GM06990 (cell line): ENCODE measurements at regions not wholly inside any gene's neighbourhood (a gene's known extent, or its start where the extent isn't known, plus 50 kb on each side); places are given as distances from the start of the nearest gene placed in this dataset.

Experiments
- DNase-seq: peaks from one replicate; pipeline ENCODE4 v3.0.0-alpha.2; 2011; ENCODE audit not compliant: insufficient read length; ENCODE audit errors: extremely low read depth
- H3K27me3 ChIP-seq: replicated peaks from 2 replicates; pipeline ENCODE4 v1.6.0; 2011; ENCODE audit warnings: low read length; ENCODE audit not compliant: control insufficient read depth, insufficient read depth
- H3K36me3 ChIP-seq: 2 replicates; pipeline ENCODE4 v1.5.1; 2011; ENCODE audit warnings: low read length; ENCODE audit not compliant: control insufficient read depth, insufficient read depth
- H3K4me3 ChIP-seq: replicated peaks from 2 replicates; pipeline ENCODE4 v1.5.1; 2011; ENCODE audit warnings: low read depth, mild to moderate bottlenecking, control low read depth, low read length
- CTCF ChIP-seq: IDR thresholded peaks from 2 replicates; pipeline ENCODE4 v1.5.1; 2011; ENCODE audit warnings: low read length, control low read depth, mild to moderate bottlenecking, inconsistent platforms; ENCODE audit not compliant: insufficient read depth, poor library complexity, severe bottlenecking

- no peak for TF ChIP-seq CTCF
- Histone ChIP-seq H3K36me3 (no peaks in the 10 kb centered on the region), H3K4me3 (no peak overlapping the region), H3K27me3 (no peaks in the 10 kb centered on the region)
- no peak for DNase-seq
These were observed 825.3 kb upstream of the GJE1 start for GRCh38 chr6:141307309-141307998.

- H3K4me3 ChIP-seq: no peak overlapping the region
- no peak for DNase-seq
- no peaks in the 10 kb centered on the region for H3K27me3 ChIP-seq
- TF ChIP-seq CTCF: no peak
- H3K36me3 ChIP-seq: no peaks in the 10 kb centered on the region
These were observed 828.8 kb upstream of the GJE1 start for GRCh38 chr6:141303907-141304306.

- H3K36me3 ChIP-seq: no peaks in the 10 kb centered on the region
- no peak for TF ChIP-seq CTCF
- DNase-seq: no peak
- no peaks in the 10 kb centered on the region for H3K27me3 ChIP-seq
- H3K4me3 ChIP-seq: no peak overlapping the region
These were observed 830.9 kb upstream of the GJE1 start for GRCh38 chr6:141301779-141302178.

GRCh38 chr6:141290941-141291721 is 841.6 kb upstream of the GJE1 start:
- no peaks in the 10 kb centered on the region for H3K27me3 ChIP-seq
- no peak for DNase-seq
- TF ChIP-seq CTCF: no peak
- H3K36me3 ChIP-seq: no peaks in the 10 kb centered on the region
- H3K4me3 ChIP-seq: no peak overlapping the region

- Histone ChIP-seq H3K36me3 (no peaks in the 10 kb centered on the region), H3K27me3 (no peaks in the 10 kb centered on the region), H3K4me3 (no peak overlapping the region)
- TF ChIP-seq CTCF: no peak
- no peak for DNase-seq
These were observed 843.8 kb upstream of the GJE1 start for GRCh38 chr6:141288947-141289346.
